Osteoblast (primary cell): ENCODE measurements at regions not wholly inside any gene's neighbourhood (a gene's known extent, or its start where the extent isn't known, plus 50 kb on each side); places are given as distances from the start of the nearest gene placed in this dataset.

Source experiments
- DNase-seq: peaks from one replicate; pipeline ENCODE4 v3.0.0; 2011; ENCODE audit warnings: low spot score, mixed read lengths; ENCODE audit not compliant: insufficient read length; ENCODE audit errors: missing footprints
- H2AFZ ChIP-seq: 2 replicates; pipeline ENCODE4 v1.6.0; 2011; ENCODE audit warnings: mild to moderate bottlenecking, low read length
- H3K27ac ChIP-seq: 2 replicates; pipeline ENCODE4 v1.5.1; 2011; ENCODE audit warnings: mild to moderate bottlenecking, low read depth, low read length, moderate library complexity
- H3K27me3 ChIP-seq: 2 replicates; pipeline ENCODE4 v1.6.0; 2012; ENCODE audit warnings: mild to moderate bottlenecking, control low read depth, inconsistent platforms, low read length, moderate library complexity; ENCODE audit not compliant: insufficient read depth
- H3K36me3 ChIP-seq: 2 replicates; pipeline ENCODE4 v1.5.1; 2011; ENCODE audit warnings: mild to moderate bottlenecking, low read length, control low read depth, moderate library complexity; ENCODE audit not compliant: insufficient read depth
- H3K4me1 ChIP-seq: 2 replicates; pipeline ENCODE4 v1.5.1; 2011; ENCODE audit warnings: mild to moderate bottlenecking, low read length, control low read depth, moderate library complexity; ENCODE audit not compliant: insufficient read depth
- H3K4me2 ChIP-seq: 2 replicates; pipeline ENCODE4 v1.6.0; 2011; ENCODE audit warnings: mild to moderate bottlenecking, low read length; ENCODE audit not compliant: insufficient read depth
- H3K4me3 ChIP-seq: fragments of 200-600 bp; sonication (generic); 3 replicates; pipeline ENCODE4 v1.5.1; 2012; ENCODE audit warnings: mild to moderate bottlenecking, low read length, inconsistent platforms; ENCODE audit not compliant: insufficient read depth
- H3K79me2 ChIP-seq: 2 replicates; pipeline ENCODE4 v1.6.0; 2012; ENCODE audit warnings: mild to moderate bottlenecking, low read length, control low read depth, inconsistent platforms; ENCODE audit not compliant: insufficient read depth
- H3K9me3 ChIP-seq: 2 replicates; pipeline ENCODE4 v1.5.1; 2011; ENCODE audit warnings: low read depth, low read length, control low read depth
- H4K20me1 ChIP-seq: 2 replicates; pipeline ENCODE4 v1.6.0; 2012; ENCODE audit warnings: mild to moderate bottlenecking, low read length, control low read depth; ENCODE audit not compliant: insufficient read depth
- CTCF ChIP-seq: IDR thresholded peaks from 2 replicates; pipeline ENCODE4 v1.5.1; 2011; ENCODE audit warnings: mild to moderate bottlenecking, low read depth, low read length, moderate library complexity; ENCODE audit errors: extremely low read depth

- H3K4me2 ChIP-seq: peak overlapping the region; percentile 71
- peak; percentile 76 for DNase-seq
- H3K9me3 ChIP-seq: no peaks in the 10 kb centered on the region
- H3K4me3 ChIP-seq: peak overlapping the region; percentile 44
- TF ChIP-seq CTCF: no peak
- H3K27ac ChIP-seq: peak overlapping the region; percentile 88
- no peaks in the 10 kb centered on the region for H3K79me2 ChIP-seq
- peak overlapping the region; percentile 76 for H2AFZ ChIP-seq
- peaks cover 20% of the 10 kb centered on the region for H3K4me1 ChIP-seq
- no peaks in the 10 kb centered on the region for H3K36me3 ChIP-seq
- H4K20me1 ChIP-seq: no peaks in the 10 kb centered on the region
- no peaks in the 10 kb centered on the region for H3K27me3 ChIP-seq
Measured at GRCh38 chr12:93972411-93973208, 175.8 kb upstream of the PLXNC1 start.

- Histone ChIP-seq H3K9me3 (no peaks in the 10 kb centered on the region), H3K27me3 (no peaks in the 10 kb centered on the region), H3K27ac (no peak overlapping the region), H3K4me3 (no peak overlapping the region), H3K4me1 (peaks cover 29% of the 10 kb centered on the region), H3K79me2 (no peaks in the 10 kb centered on the region), H3K36me3 (no peaks in the 10 kb centered on the region), H2AFZ (no peak overlapping the region), H3K4me2 (no peak overlapping the region), H4K20me1 (no peaks in the 10 kb centered on the region)
- TF ChIP-seq CTCF: no peak
- DNase-seq: no peak
Measured at GRCh38 chr12:93974252-93974651, 174.1 kb upstream of the PLXNC1 start.

- DNase-seq: no peak
- H3K36me3 ChIP-seq: no peaks in the 10 kb centered on the region
- peaks cover 31% of the 10 kb centered on the region for H3K4me1 ChIP-seq
- no peaks in the 10 kb centered on the region for H4K20me1 ChIP-seq
- H3K4me2 ChIP-seq: no peak overlapping the region
- H3K4me3 ChIP-seq: no peak overlapping the region
- no peaks in the 10 kb centered on the region for H3K27me3 ChIP-seq
- H3K79me2 ChIP-seq: no peaks in the 10 kb centered on the region
- TF ChIP-seq CTCF: no peak
- no peak overlapping the region for H3K27ac ChIP-seq
- no peak overlapping the region for H2AFZ ChIP-seq
- H3K9me3 ChIP-seq: no peaks in the 10 kb centered on the region
Measured at GRCh38 chr12:93976024-93976423, 172.4 kb upstream of the PLXNC1 start.

GRCh38 chr12:93977081-93977480 lies 171.3 kb upstream of the PLXNC1 start:
- Histone ChIP-seq H3K4me1 (peaks cover 25% of the 10 kb centered on the region), H3K4me3 (no peak overlapping the region), H4K20me1 (no peaks in the 10 kb centered on the region), H3K27ac (no peak overlapping the region), H3K9me3 (no peaks in the 10 kb centered on the region), H3K79me2 (no peaks in the 10 kb centered on the region), H2AFZ (no peak overlapping the region), H3K27me3 (no peaks in the 10 kb centered on the region), H3K36me3 (no peaks in the 10 kb centered on the region), H3K4me2 (no peak overlapping the region)
- DNase-seq: no peak
- TF ChIP-seq CTCF: no peak
